Epidermal melanocyte (primary cell): ENCODE measurements at regions not wholly inside any gene's neighbourhood (a gene's known extent, or its start where the extent isn't known, plus 50 kb on each side); places are given as distances from the start of the nearest gene placed in this dataset.

Experiments used
- DNase-seq: peaks from one replicate; pipeline ENCODE4 v3.0.0; 2011; ENCODE audit warnings: low spot score; ENCODE audit not compliant: insufficient read length

GRCh38 chr13:90420683-90421082, 926.8 kb upstream of the MIR17HG start:
- no peak for DNase-seq

- DNase-seq: no peak
These were observed 919.9 kb upstream of the MIR17HG start for GRCh38 chr13:90427322-90428272.

GRCh38 chr13:90428522-90429210, 918.8 kb upstream of the MIR17HG start:
- DNase-seq: no peak

GRCh38 chr13:90430127-90430526, 917.4 kb upstream of the MIR17HG start:
- no peak for DNase-seq

- no peak for DNase-seq
These were observed 910.8 kb upstream of the MIR17HG start for GRCh38 chr13:90436697-90437096.

GRCh38 chr13:90438576-90438975, 908.9 kb upstream of the MIR17HG start:
- DNase-seq: no peak

- DNase-seq: no peak
These were observed 904.2 kb upstream of the MIR17HG start for GRCh38 chr13:90443268-90443667.

- no peak for DNase-seq
These were observed 903.3 kb upstream of the MIR17HG start for GRCh38 chr13:90444232-90444631.

GRCh38 chr13:90445179-90445578, 902.3 kb upstream of the MIR17HG start:
- peak; percentile 25 for DNase-seq

- no peak for DNase-seq
These were observed 900.3 kb upstream of the MIR17HG start for GRCh38 chr13:90447034-90447733.

GRCh38 chr13:90447734-90448101, 899.8 kb upstream of the MIR17HG start:
- no peak for DNase-seq

GRCh38 chr13:90448466-90449037, 898.9 kb upstream of the MIR17HG start:
- no peak for DNase-seq

- DNase-seq: no peak
These were observed 894.1 kb upstream of the MIR17HG start for GRCh38 chr13:90453342-90453741.

- DNase-seq: no peak
These were observed 893.4 kb upstream of the MIR17HG start for GRCh38 chr13:90454002-90454636.

- no peak for DNase-seq
These were observed 892.4 kb upstream of the MIR17HG start for GRCh38 chr13:90455067-90455466.

GRCh38 chr13:90455823-90456222, 891.7 kb upstream of the MIR17HG start:
- no peak for DNase-seq

GRCh38 chr13:90461398-90461797, 886.1 kb upstream of the MIR17HG start:
- DNase-seq: no peak

- no peak for DNase-seq
These were observed 870.3 kb upstream of the MIR17HG start for GRCh38 chr13:90477216-90477615.

- DNase-seq: no peak
These were observed 863.6 kb upstream of the MIR17HG start for GRCh38 chr13:90483906-90484305.

- peak; percentile 20 for DNase-seq
These were observed 862.1 kb upstream of the MIR17HG start for GRCh38 chr13:90485436-90485835.

- DNase-seq: no peak
These were observed 854.6 kb upstream of the MIR17HG start for GRCh38 chr13:90492872-90493271.
